Stimulated activated CD4-positive, alpha-beta T cell treated with anti-CD3 and anti-CD28 coated beads, Interleukin-15, amount 100 ng/mL, for 48 hours (primary cell): ENCODE measurements at regions not wholly inside any gene's neighbourhood (a gene's known extent, or its start where the extent isn't known, plus 50 kb on each side); places are given as distances from the start of the nearest gene placed in this dataset.
"Not testable (repeated sequence)": the region's sequence is repeated elsewhere in the genome, so short reads cannot be mapped to it uniquely, and the experiment has no call there.

Experiments
- DNase-seq, 2 donors: peaks; one replicate each; pipeline ENCODE4 v3.0.0-alpha.2; 2020; ENCODE audit warnings: low read depth in 2 of 2

GRCh38 chr3:20736287-20736852 lies 550.4 kb upstream of the SGO1 start:
- DNase-seq = no peak

GRCh38 chr3:20729185-20729584 lies 543.2 kb upstream of the SGO1 start:
- no peak for DNase-seq

- no peak for DNase-seq
These were observed 540.8 kb upstream of the SGO1 start for GRCh38 chr3:20726786-20727185.

GRCh38 chr3:20724241-20724640 lies 538.2 kb upstream of the SGO1 start:
- no peak for DNase-seq

GRCh38 chr3:20716425-20716824 lies 530.4 kb upstream of the SGO1 start:
- not testable (repeated sequence) for DNase-seq

- no peak for DNase-seq
These were observed 515.6 kb upstream of the SGO1 start for GRCh38 chr3:20701641-20702040.

- DNase-seq = no peak
These were observed 514.7 kb upstream of the SGO1 start for GRCh38 chr3:20700714-20701113.

- DNase-seq = no peak
These were observed 512.9 kb upstream of the SGO1 start for GRCh38 chr3:20698896-20699295.

- DNase-seq = no peak
These were observed 510.6 kb upstream of the SGO1 start for GRCh38 chr3:20696388-20697150.

GRCh38 chr3:20692675-20693074 lies 506.7 kb upstream of the SGO1 start:
- no peak for DNase-seq

GRCh38 chr3:20683910-20684309 lies 497.9 kb upstream of the SGO1 start:
- no peak for DNase-seq

GRCh38 chr3:20682573-20682972 lies 496.6 kb upstream of the SGO1 start:
- DNase-seq = no peak

- DNase-seq = no peak
These were observed 495.1 kb upstream of the SGO1 start for GRCh38 chr3:20680990-20681628.

GRCh38 chr3:20673866-20674265 lies 487.9 kb upstream of the SGO1 start:
- no peak for DNase-seq

GRCh38 chr3:20669675-20670074 lies 483.7 kb upstream of the SGO1 start:
- no peak for DNase-seq

- DNase-seq = no peak
These were observed 483.2 kb upstream of the SGO1 start for GRCh38 chr3:20669184-20669583.

- DNase-seq = no peak
These were observed 482.4 kb upstream of the SGO1 start for GRCh38 chr3:20668411-20668810.

GRCh38 chr3:20666091-20666490 lies 480.1 kb upstream of the SGO1 start:
- DNase-seq = no peak

- no peak for DNase-seq
These were observed 472.5 kb upstream of the SGO1 start for GRCh38 chr3:20658491-20658890.

GRCh38 chr3:20657560-20657959 lies 471.6 kb upstream of the SGO1 start:
- DNase-seq = no peak

- no peak for DNase-seq
These were observed 466.4 kb upstream of the SGO1 start for GRCh38 chr3:20652231-20652986.

- no peak for DNase-seq
These were observed 462.9 kb upstream of the SGO1 start for GRCh38 chr3:20648921-20649381.
